ENCODE measurements at regions not wholly inside any gene's neighbourhood (a gene's known extent, or its start where the extent isn't known, plus 50 kb on each side); places are given as distances from the start of the nearest gene placed in this dataset.

DNA sequence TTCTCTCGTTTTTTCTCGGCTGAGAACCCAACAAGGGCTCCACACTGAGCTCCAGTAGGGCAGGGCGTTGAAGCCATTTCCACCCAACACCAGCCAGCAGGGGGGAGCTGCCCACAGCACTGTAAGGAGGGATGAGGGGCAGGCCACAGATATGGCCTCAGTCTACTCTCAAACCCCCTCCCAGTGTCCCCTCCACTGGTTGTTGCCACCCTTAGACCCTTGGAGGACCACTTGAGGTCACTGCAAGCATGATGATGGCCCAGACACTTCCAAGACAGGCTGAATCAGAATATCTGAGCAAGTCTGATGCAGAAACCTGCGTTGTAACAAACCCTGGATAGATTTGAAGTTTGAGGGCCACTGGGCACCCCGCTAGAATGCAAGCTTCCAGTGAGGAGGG, 217.0 kb upstream of the CST7 start:
- no peak for DNase-seq (ENCODE audit: low read depth)
- no peak for TF ChIP-seq CTCF (IDR thresholded peaks at IDR 0.05; ENCODE audit: low read depth, low read length, missing control alignments)
- H3K4me3 ChIP-seq (ENCODE audit: low read depth, low read length): no peak overlapping the region

DNA sequence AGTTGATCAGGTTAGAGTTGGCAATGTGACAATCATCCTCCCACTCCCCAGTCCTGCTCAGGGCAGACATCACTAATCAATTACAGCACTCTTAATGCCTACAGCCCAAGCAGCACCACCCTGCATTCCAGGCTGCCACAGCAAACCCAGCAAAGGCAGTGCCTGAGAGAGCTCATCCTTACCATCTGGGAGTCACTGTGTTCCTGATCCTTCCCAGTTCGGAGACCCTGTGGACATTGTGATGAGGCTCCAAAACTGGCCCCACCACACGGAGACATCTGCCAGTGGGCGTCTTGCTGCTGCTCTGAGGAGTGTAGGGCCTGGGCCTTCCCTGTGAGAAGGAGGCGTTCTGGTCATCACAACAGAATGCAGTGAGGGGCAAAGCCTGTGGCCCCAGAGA, 216.5 kb upstream of the CST7 start:
- H3K4me3 ChIP-seq (ENCODE audit: low read depth, low read length): no peak overlapping the region
- no peak for TF ChIP-seq CTCF (IDR thresholded peaks at IDR 0.05; ENCODE audit: low read depth, low read length, missing control alignments)
- DNase-seq (ENCODE audit: low read depth): no peak

- H3K4me3 ChIP-seq (ENCODE audit: low read depth, low read length): no peak overlapping the region
- no peak for TF ChIP-seq CTCF (IDR thresholded peaks at IDR 0.05; ENCODE audit: low read depth, low read length, missing control alignments)
- DNase-seq (ENCODE audit: low read depth): no peak
These were observed 215.7 kb upstream of the CST7 start for GRCh38 chr20:24733416-24733815.

DNA sequence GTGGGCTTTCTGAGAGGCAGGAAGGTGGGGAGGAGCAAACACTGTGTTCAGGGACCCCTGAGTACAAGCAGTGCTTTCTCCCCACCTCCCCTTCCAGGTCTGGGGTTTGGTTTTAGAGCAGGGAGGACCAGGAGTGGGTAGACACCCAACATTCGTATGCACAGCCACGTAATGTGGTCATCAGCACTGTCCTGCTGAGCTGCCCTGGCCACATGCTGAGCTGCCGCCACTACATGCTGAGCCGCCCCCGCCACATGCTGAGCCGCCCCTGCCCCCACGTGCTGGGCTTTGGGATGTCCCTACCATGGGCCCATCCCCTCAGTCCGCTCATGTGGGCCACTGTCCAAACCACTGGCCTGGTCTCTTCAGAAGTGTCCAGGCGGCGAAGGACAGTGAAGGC, 214.9 kb upstream of the CST7 start:
- DNase-seq (ENCODE audit: low read depth): no peak
- TF ChIP-seq CTCF (IDR thresholded peaks at IDR 0.05; ENCODE audit: low read depth, low read length, missing control alignments): no peak
- no peak overlapping the region for H3K4me3 ChIP-seq (ENCODE audit: low read depth, low read length)

DNA sequence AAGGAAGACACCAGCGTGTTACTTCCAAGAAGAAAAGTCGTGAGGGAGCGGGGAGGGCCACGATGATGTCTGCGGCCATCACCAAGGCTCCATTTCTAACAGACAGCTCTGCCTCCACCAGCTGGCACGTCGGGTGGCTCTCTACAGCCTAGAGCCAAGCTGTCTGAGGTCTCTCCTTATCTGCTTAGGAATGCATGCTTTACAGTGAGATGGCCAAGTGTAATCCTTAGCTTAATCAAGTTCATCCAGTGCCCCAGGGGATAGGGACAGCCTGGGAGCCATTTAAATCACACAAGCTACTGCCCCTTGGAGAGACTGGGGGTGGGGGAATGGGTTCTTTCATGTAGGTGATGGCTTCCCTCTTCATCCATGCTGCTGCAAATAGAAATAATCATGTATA, 213.8 kb upstream of the CST7 start:
- DNase-seq (ENCODE audit: low read depth): no peak
- no peak for TF ChIP-seq CTCF (IDR thresholded peaks at IDR 0.05; ENCODE audit: low read depth, low read length, missing control alignments)
- no peak overlapping the region for H3K4me3 ChIP-seq (ENCODE audit: low read depth, low read length)

- no peak overlapping the region for H3K4me3 ChIP-seq (ENCODE audit: low read depth, low read length)
- no peak for TF ChIP-seq CTCF (IDR thresholded peaks at IDR 0.05; ENCODE audit: low read depth, low read length, missing control alignments)
- DNase-seq (ENCODE audit: low read depth): no peak
These were observed 212.8 kb upstream of the CST7 start for GRCh38 chr20:24736131-24736843.

- DNase-seq (ENCODE audit: low read depth): no peak
- no peak overlapping the region for H3K4me3 ChIP-seq (ENCODE audit: low read depth, low read length)
- no peak for TF ChIP-seq CTCF (IDR thresholded peaks at IDR 0.05; ENCODE audit: low read depth, low read length, missing control alignments)
These were observed 212.2 kb upstream of the CST7 start for GRCh38 chr20:24736844-24737211.

Measured in GM12864 (cell line).